B cell (primary cell): ENCODE measurements at regions not wholly inside any gene's neighbourhood (a gene's known extent, or its start where the extent isn't known, plus 50 kb on each side); places are given as distances from the start of the nearest gene placed in this dataset.

Source experiments
- ATAC-seq: fragments of 200-7000 bp; cut with Tn5 transposase; one replicate; pipeline ENCODE4 v1.10.0; 2021; ENCODE audit warnings: low read depth, mild to moderate bottlenecking, moderate number of reproducible peaks, moderate library complexity
- CTCF ChIA-PET: fragments of 350-600 bp; sonication (Branson Sonifier 250); formaldehyde crosslinking; loops from one replicate; lab custom pipeline; 2021; ENCODE audit warnings: antibody characterized with exemption, inconsistent platforms; lab: Charles Lee
- POLR2A ChIA-PET: fragments of 350-600 bp; sonication (Branson Sonifier 250); formaldehyde crosslinking; loops from one replicate; lab custom pipeline; 2021; ENCODE audit warnings: antibody characterized with exemption; lab: Charles Lee
- DNase-seq: peaks from one replicate; pipeline ENCODE4 v3.0.0; 2013
- H2AFZ ChIP-seq: 2 replicates; pipeline ENCODE4 v1.6.1; 2012; ENCODE audit warnings: mild to moderate bottlenecking, low read depth, low read length; ENCODE audit not compliant: insufficient read depth, poor library complexity, severe bottlenecking
- H3K27ac ChIP-seq, 2 donors: 1 replicate in 1 of 2; 2 replicates in 1 of 2; pipeline ENCODE4 v1.5.1; 2012 to 2013; ENCODE audit warnings: low read length in 2 of 2, mild to moderate bottlenecking in 2 of 2, moderate library complexity in 1 of 2
- H3K27me3 ChIP-seq, 4 experiments: fragments of 200-600 bp in 1 of 4; sonication (generic) in 1 of 4; replicated peaks in 1 of 4; 1 replicate in 2 of 4; 2 replicates in 2 of 4; pipeline versions ENCODE4 v1.6.1 to v1.7.0; 2013 to 2016; ENCODE audit warnings: low read length in 3 of 4, mild to moderate bottlenecking in 2 of 4, mixed read lengths in 1 of 4, moderate library complexity in 1 of 4; ENCODE audit not compliant: insufficient read depth in 4 of 4, control insufficient read depth in 3 of 4; ENCODE audit errors: control extremely low read depth in 1 of 4
- H3K36me3 ChIP-seq, 2 experiments: replicated peaks in 1 of 2; 1 replicate in 1 of 2; 2 replicates in 1 of 2; pipeline versions ENCODE4 v1.6.1 to v1.7.1; 2013; ENCODE audit warnings: low read length in 1 of 2; ENCODE audit not compliant: insufficient read depth in 2 of 2, control insufficient read depth in 1 of 2; ENCODE audit errors: control extremely low read depth in 1 of 2, extremely low read depth in 1 of 2
- H3K4me1 ChIP-seq, 2 donors: fragments of 200-600 bp in 1 of 2; sonication (generic) in 1 of 2; 1 replicate in 1 of 2; 2 replicates in 1 of 2; pipeline versions ENCODE4 v1.5.1 to v1.6.1; 2013 to 2017; ENCODE audit warnings: low read length in 2 of 2; ENCODE audit not compliant: control insufficient read depth in 2 of 2, insufficient read depth in 2 of 2
- H3K4me2 ChIP-seq: replicated peaks from 2 replicates; pipeline ENCODE3; 2012; ENCODE audit warnings: mild to moderate bottlenecking, low read depth, low read length; ENCODE audit not compliant: poor library complexity, severe bottlenecking
- H3K4me3 ChIP-seq, 5 experiments: fragments of 200-600 bp in 1 of 5; sonication (generic) in 1 of 5; 1 replicate in 3 of 5; 2 replicates in 2 of 5; pipeline versions ENCODE4 v1.5.1 to v1.7.0; 2011 to 2016; ENCODE audit warnings: low read length in 4 of 5, mild to moderate bottlenecking in 4 of 5, low read depth in 2 of 5, control low read depth in 1 of 5, moderate library complexity in 1 of 5; ENCODE audit not compliant: insufficient read depth in 1 of 5; ENCODE audit errors: control extremely low read depth in 1 of 5, extremely low read depth in 1 of 5
- H3K79me2 ChIP-seq: fragments of 200-600 bp; sonication (generic); one replicate; pipeline ENCODE4 v1.6.0; 2016; ENCODE audit warnings: low read length; ENCODE audit not compliant: control insufficient read depth, insufficient read depth
- H3K9ac ChIP-seq: fragments of 200-600 bp; sonication (generic); 2 replicates; pipeline ENCODE4 v1.6.1; 2017; ENCODE audit warnings: mild to moderate bottlenecking, low read length, moderate library complexity
- H3K9me3 ChIP-seq, 3 donors: one replicate each; pipeline versions ENCODE4 v1.6.1 to v1.7.1; 2013; ENCODE audit warnings: low read length in 2 of 3; ENCODE audit not compliant: control insufficient read depth in 2 of 3, insufficient read depth in 1 of 3; ENCODE audit errors: control extremely low read depth in 1 of 3
- H4K20me1 ChIP-seq: 2 replicates; pipeline ENCODE4 v1.6.0; 2012; ENCODE audit warnings: mild to moderate bottlenecking, low read length; ENCODE audit not compliant: insufficient read depth, control insufficient read depth, poor library complexity, severe bottlenecking
- H3K27ac Mint-ChIP-seq: one replicate; pipeline ENCODE4 v1.8.0; 2021; ENCODE audit warnings: mixed read lengths
- H3K27me3 Mint-ChIP-seq: one replicate; pipeline ENCODE4 v1.8.0; 2021; ENCODE audit warnings: mixed read lengths
- H3K4me1 Mint-ChIP-seq: one replicate; pipeline ENCODE4 v1.8.0; 2021; ENCODE audit warnings: mixed read lengths
- H3K4me3 Mint-ChIP-seq: one replicate; pipeline ENCODE4 v1.8.0; 2021; ENCODE audit warnings: mixed read lengths
- H3K9me3 Mint-ChIP-seq: one replicate; pipeline ENCODE4 v1.8.0; 2022; ENCODE audit warnings: mixed read lengths; ENCODE audit not compliant: insufficient read depth
- EZH2 ChIP-seq: IDR thresholded peaks from 2 replicates; pipeline ENCODE4 v1.6.1; 2012; ENCODE audit warnings: borderline replicate concordance, low read depth, mild to moderate bottlenecking, moderate library complexity, low read length; ENCODE audit not compliant: insufficient read depth, poor library complexity, severe bottlenecking
- WGBS: methylation state at CpG from one replicate; pipeline ENCODE4 v1.1.5; 2013; ENCODE audit warnings: missing lambda C conversion rate; ENCODE audit not compliant: insufficient coverage; 5-methylcytosine and 5-hydroxymethylcytosine counted together
- intact Hi-C: fragments of 100-400 bp; cut with micrococcal nuclease; formaldehyde crosslinking; loops from one replicate; pipeline ENCODE4 v1.10.0; 2022
- TF ChIP-seq, protein P1 (sequence below): fragments of 200-600 bp; IDR thresholded peaks from one replicate; pipeline ENCODE4 v1.8.0; 2022; ENCODE audit warnings: antibody characterized with exemption, mild to moderate bottlenecking

DNA sequence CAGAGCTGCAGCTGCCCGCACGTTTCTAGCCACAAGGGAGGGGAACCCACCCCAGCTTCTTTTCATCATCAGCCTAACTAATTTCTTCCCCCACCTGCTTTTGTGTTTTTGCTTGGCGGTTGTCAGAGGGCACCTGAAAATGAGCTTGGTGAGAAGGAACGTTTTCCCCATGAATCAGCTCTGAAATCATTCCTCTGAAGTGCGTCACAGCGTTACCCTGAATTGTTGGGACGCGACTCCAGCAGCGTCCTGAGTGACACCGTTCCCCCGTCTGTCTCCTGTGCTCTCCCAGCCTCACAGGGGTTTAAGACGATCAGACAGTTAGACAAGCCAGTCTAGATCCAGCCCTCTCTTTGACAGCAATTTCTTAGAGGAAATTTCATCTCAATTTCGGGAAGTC is 722.9 kb upstream of the EEF2KMT start:
- no peak overlapping the region for H3K4me2 ChIP-seq
- TF ChIP-seq EZH2 = no peak
- TF ChIP-seq, protein P1, sequence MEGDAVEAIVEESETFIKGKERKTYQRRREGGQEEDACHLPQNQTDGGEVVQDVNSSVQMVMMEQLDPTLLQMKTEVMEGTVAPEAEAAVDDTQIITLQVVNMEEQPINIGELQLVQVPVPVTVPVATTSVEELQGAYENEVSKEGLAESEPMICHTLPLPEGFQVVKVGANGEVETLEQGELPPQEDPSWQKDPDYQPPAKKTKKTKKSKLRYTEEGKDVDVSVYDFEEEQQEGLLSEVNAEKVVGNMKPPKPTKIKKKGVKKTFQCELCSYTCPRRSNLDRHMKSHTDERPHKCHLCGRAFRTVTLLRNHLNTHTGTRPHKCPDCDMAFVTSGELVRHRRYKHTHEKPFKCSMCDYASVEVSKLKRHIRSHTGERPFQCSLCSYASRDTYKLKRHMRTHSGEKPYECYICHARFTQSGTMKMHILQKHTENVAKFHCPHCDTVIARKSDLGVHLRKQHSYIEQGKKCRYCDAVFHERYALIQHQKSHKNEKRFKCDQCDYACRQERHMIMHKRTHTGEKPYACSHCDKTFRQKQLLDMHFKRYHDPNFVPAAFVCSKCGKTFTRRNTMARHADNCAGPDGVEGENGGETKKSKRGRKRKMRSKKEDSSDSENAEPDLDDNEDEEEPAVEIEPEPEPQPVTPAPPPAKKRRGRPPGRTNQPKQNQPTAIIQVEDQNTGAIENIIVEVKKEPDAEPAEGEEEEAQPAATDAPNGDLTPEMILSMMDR = no peak

GRCh38 chr16:5815570-5816237 is 718.1 kb upstream of the EEF2KMT start:
- H3K27ac ChIP-seq = no peak overlapping the region
- H3K36me3 ChIP-seq = no peaks in the 10 kb centered on the region
- H2AFZ ChIP-seq = no peak overlapping the region
- H3K4me1 ChIP-seq = no peaks in the 10 kb centered on the region
- Mint-ChIP-seq H3K27ac (no peak overlapping the region), H3K27me3 (no peaks in the 10 kb centered on the region), H3K4me3 (no peak overlapping the region), H3K9me3 (peaks cover 7% of the 10 kb centered on the region), H3K4me1 (no peaks in the 10 kb centered on the region)
- CTCF ChIA-PET = no interaction called here
- no peak overlapping the region for H3K9ac ChIP-seq
- intact Hi-C loops = no loop called here
- no peak for TF ChIP-seq EZH2
- TF ChIP-seq, protein P1 = no peak
- no peak overlapping the region for H3K4me3 ChIP-seq
- peaks cover 0 to 11% (median 0%) of the 10 kb centered on the region in 3 donors for H3K9me3 ChIP-seq
- no peaks in the 10 kb centered on the region for H3K79me2 ChIP-seq
- ATAC-seq = no peak
- DNase-seq = no peak
- no peaks in the 10 kb centered on the region for H4K20me1 ChIP-seq
- WGBS = 85% methylated on average over 3 of the region's 6 CpGs
- no peaks in the 10 kb centered on the region for H3K27me3 ChIP-seq
- POLR2A ChIA-PET = no interaction called here
- no peak overlapping the region for H3K4me2 ChIP-seq

More for the DNA sequence above, 722.9 kb upstream of the EEF2KMT start:
- ATAC-seq = no peak
- Histone ChIP-seq H2AFZ (no peak overlapping the region), H3K4me3 (no peak overlapping the region), H3K27me3 (no peaks in the 10 kb centered on the region), H3K36me3 (no peaks in the 10 kb centered on the region), H3K9ac (no peak overlapping the region), H4K20me1 (no peaks in the 10 kb centered on the region), H3K27ac (no peak overlapping the region), H3K9me3 (peaks cover 0 to 11% (median 0%) of the 10 kb centered on the region in 3 donors), H3K4me1 (no peaks in the 10 kb centered on the region), H3K79me2 (no peaks in the 10 kb centered on the region)
- no peaks in the 10 kb centered on the region for H3K4me1 Mint-ChIP-seq
- H3K27me3 Mint-ChIP-seq = no peaks in the 10 kb centered on the region
- ChIA-PET CTCF (no interaction called here), POLR2A (no interaction called here)
- DNase-seq = no peak
- no peak overlapping the region for H3K27ac Mint-ChIP-seq
- intact Hi-C loops = no loop called here
- H3K4me3 Mint-ChIP-seq = no peak overlapping the region
- 95% methylated on average over 10 of the region's 13 CpGs for WGBS
- H3K9me3 Mint-ChIP-seq = peaks cover 4% of the 10 kb centered on the region
